Stimulated activated CD4-positive, alpha-beta T cell treated with anti-CD3 and anti-CD28 coated beads, TNF-alpha, amount 100 ng/mL, for 48 hours (primary cell): ENCODE measurements at regions not wholly inside any gene's neighbourhood (a gene's known extent, or its start where the extent isn't known, plus 50 kb on each side); places are given as distances from the start of the nearest gene placed in this dataset.

Experiments used
- DNase-seq, 3 donors: peaks; one replicate each; pipeline ENCODE4 v3.0.0-alpha.2; 2020; ENCODE audit warnings: low read depth in 3 of 3

DNA sequence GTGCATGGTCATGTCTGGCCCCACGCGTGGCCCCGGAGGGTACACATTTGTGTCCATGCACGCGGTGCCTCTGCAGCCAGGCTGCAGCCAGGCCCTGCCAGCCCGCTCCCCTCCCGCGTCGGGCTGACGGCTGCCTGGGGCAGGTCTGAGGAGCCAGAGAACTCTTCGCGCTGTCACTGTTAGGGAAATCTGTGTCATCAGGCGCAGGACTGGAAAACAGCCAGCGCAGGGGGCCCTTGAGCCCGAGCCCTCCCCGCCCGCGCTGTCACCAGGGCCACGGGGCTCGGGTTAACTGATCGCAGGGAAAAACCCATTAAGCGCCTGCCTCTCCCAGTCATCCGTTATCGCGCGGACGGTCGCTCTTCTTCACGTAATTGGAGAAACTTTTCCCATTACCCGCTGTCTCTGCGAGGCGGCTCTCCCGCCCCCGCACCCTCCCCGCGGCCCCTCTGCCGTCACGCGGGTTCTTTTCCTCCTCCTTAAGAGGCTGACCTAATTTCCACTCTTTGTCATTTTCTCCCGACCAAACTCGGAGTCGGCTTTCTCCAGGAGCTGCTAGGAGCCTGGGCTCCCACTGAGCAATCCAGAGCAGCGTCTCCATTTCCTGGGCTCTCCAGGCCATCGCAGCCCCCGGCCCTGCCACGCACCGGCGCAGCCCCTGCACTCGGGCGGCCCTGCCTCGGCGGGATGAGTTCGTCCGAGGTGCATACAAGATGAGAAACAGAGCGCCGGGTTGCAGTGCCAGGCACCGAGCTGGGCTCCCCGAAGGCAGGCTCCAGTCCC lies 57.5 kb upstream of the PRR23E start:
- peak in 2 of 3 donors; percentile 3 to 4 for DNase-seq

GRCh38 chr3:127136024-127136600 lies 56.8 kb upstream of the PRR23E start:
- no peak for DNase-seq

GRCh38 chr3:127136706-127137105 lies 56.2 kb upstream of the PRR23E start:
- DNase-seq: no peak

DNA sequence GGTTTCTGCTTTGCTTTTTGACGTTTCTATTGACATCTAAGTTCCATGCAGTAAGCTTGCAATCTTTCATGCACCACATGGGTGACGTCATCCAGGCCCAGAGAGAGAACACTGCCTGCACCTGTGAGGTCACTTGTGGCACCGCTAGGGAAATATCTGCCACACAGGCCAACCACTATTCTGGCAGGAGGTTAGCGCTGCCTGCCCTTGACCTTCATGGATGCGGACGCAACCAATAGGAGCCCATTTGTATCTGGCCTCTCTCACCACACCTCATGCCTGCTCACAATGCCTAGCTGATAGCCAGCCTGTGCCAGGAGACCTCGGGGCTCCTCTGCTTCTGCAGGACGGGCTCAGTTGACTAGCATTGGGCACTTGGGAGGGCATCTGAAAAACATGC lies 55.8 kb upstream of the PRR23E start:
- no peak for DNase-seq

GRCh38 chr3:127137757-127138536 lies 55.0 kb upstream of the PRR23E start:
- no peak for DNase-seq

- no peak for DNase-seq
Measured at GRCh38 chr3:127139601-127140500, 53.1 kb upstream of the PRR23E start.

DNA sequence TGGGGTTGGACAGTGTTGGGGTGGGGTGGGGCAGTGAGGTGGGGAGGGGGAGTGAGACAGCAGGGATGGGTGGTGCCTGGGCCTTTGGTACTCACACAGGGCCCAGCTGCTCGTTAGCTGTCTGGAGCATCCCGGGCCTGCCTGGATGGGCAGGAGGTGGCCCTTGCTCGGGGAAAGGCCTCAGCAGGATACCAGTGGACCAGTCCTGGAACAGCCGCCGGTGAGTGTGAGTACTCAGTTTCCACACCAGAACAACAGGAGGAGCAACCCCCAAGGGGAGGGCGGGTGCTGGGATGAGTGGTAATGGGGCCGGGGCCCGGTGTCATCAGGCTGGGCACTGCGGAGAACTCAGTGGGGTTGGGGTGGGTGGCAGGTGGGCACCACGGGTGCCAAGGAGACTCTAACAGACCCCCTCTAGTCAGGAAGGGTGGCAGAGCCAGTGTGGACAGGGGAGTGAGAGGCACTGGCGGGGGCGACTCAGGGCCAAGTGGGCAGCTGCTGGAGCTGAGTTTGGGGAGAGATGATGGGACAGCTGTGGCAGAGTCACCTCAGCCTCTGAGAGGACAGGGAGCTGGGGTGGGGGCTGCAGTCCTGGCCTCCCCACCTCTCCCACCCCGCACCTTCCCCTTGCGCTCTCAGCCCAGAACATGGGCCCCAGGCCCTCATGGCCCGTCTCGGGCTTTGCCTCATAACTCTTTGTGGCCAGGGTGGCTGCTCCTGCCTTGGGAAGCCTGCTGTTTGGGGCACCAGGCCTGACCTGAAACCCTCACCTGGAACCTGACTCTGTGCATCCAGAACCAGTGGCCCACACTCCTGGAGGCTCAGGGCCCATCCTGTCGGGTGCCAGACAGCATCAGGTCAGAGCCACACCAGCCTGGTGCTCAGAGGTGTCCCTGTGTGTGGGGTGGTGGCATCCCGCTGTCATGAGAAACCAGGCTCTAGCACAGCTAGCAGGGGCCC lies 52.1 kb upstream of the PRR23E start:
- DNase-seq: no peak

DNA sequence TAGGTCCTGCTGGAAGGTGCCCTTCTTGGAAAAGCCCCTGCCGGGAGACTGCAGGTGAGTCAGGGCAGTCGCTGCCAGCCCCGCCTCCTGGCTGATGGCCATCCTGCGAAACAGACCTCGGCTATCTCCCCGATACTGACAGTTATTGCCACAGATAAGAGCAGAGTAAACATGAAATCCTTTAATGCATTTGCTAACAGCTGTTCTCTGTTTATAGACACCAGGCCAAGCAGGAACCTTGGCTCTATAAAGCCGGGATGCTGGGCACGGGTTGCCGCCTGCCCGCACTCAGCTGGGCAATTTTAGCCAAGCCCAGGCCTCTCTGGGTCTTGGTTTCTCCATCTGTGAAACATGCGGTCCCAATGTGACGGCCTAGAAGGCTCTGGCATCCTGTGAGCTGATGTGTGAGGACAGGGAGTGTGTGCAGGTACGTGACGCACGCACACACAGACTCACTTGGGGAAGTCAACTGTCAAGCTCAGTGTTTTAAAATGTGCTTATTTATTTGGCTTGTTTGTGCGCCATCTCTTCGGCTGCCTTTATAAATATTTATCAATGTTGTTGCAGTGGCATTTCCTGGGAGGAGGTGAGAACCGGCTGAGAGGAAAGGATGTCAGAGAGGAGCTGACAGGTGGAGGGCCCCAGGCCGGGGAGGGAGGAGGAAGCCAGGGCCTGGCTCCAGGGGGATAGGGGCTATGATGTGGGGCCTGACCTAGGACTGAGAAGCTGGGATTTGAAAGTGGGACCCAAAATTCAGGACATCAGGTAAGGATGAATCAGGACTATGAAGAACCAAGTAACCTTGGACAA lies 50.8 kb upstream of the PRR23E start:
- no peak for DNase-seq
